ENCODE measurements at regions not wholly inside any gene's neighbourhood (a gene's known extent, or its start where the extent isn't known, plus 50 kb on each side); places are given as distances from the start of the nearest gene placed in this dataset.

DNA sequence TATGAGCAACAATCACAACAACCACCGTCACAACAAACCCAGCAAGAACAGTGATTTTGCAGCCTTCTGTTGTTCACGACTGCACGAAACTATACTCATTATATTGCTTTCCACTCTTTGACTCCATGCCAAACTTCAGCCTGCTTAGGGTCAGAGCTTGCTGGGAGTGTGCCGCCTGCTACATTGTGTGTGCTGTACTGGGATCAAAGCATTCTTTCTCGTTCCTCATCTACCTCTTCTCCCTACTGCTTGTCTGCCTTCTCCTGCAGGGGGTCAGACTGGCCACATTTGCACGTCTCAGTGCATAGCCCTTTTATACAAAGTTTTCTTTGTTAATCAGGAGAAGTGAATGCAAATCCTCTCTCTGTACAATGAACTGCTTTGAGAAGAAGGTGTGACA is 401.6 kb upstream of the CITED2 start:
- CTCF ChIA-PET = no interaction called here
- POLR2A ChIA-PET = no interaction called here
- Mint-ChIP-seq H3K27me3 (no peaks in the 10 kb centered on the region), H3K9me3 (no peaks in the 10 kb centered on the region), H3K27ac (no peak overlapping the region), H3K4me3 (no peak overlapping the region), H3K4me1 (no peaks in the 10 kb centered on the region), H3K36me3 (ENCODE audit: low read depth) (no peaks in the 10 kb centered on the region)
- TF ChIP-seq, protein P1, sequence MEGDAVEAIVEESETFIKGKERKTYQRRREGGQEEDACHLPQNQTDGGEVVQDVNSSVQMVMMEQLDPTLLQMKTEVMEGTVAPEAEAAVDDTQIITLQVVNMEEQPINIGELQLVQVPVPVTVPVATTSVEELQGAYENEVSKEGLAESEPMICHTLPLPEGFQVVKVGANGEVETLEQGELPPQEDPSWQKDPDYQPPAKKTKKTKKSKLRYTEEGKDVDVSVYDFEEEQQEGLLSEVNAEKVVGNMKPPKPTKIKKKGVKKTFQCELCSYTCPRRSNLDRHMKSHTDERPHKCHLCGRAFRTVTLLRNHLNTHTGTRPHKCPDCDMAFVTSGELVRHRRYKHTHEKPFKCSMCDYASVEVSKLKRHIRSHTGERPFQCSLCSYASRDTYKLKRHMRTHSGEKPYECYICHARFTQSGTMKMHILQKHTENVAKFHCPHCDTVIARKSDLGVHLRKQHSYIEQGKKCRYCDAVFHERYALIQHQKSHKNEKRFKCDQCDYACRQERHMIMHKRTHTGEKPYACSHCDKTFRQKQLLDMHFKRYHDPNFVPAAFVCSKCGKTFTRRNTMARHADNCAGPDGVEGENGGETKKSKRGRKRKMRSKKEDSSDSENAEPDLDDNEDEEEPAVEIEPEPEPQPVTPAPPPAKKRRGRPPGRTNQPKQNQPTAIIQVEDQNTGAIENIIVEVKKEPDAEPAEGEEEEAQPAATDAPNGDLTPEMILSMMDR (IDR thresholded peaks at IDR 0.05) = no peak
- intact Hi-C loops (cut with micrococcal nuclease) = no loop called here
- DNase-seq = no peak
- ATAC-seq (ENCODE audit: low read depth) = no peak

DNA sequence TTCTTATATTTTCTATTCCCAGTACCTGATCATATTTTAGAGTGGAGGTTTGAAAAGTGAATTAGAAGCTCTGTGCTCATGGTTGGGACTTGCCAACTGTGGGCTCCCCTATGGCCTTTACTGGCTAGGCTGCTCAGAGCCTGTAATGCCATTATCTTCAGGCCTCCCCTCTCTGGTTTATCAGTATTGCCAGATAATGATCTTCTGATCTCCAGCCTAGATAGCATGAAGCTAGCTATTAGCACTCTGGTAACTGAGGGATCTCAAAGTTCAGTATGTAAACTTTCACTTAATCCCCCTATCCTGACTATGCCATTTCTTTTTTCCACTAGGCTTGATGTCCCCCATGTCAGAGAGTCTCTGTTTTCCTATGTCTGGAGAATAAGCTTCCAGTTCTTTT is 393.7 kb upstream of the CITED2 start:
- intact Hi-C loops (cut with micrococcal nuclease) = no loop called here
- TF ChIP-seq, protein P1 (IDR thresholded peaks at IDR 0.05) = no peak
- CTCF ChIA-PET = no interaction called here
- H3K9me3 Mint-ChIP-seq = no peaks in the 10 kb centered on the region
- no peak for ATAC-seq (ENCODE audit: low read depth)
- H3K4me3 Mint-ChIP-seq = no peak overlapping the region
- H3K4me1 Mint-ChIP-seq = no peaks in the 10 kb centered on the region
- DNase-seq = no peak
- no peaks in the 10 kb centered on the region for H3K36me3 Mint-ChIP-seq (ENCODE audit: low read depth)
- H3K27ac Mint-ChIP-seq = no peak overlapping the region
- H3K27me3 Mint-ChIP-seq = no peaks in the 10 kb centered on the region
- POLR2A ChIA-PET = no interaction called here

GRCh38 chr6:139766796-139767195 is 392.3 kb upstream of the CITED2 start:
- intact Hi-C loops (cut with micrococcal nuclease) = no loop called here
- Mint-ChIP-seq H3K9me3 (no peaks in the 10 kb centered on the region), H3K27me3 (no peaks in the 10 kb centered on the region), H3K4me3 (no peak overlapping the region), H3K36me3 (ENCODE audit: low read depth) (no peaks in the 10 kb centered on the region), H3K27ac (no peak overlapping the region), H3K4me1 (no peaks in the 10 kb centered on the region)
- POLR2A ChIA-PET = no interaction called here
- ATAC-seq (ENCODE audit: low read depth) (no peak), DNase-seq (no peak)
- TF ChIP-seq, protein P1 (IDR thresholded peaks at IDR 0.05) = no peak
- CTCF ChIA-PET = no interaction called here

DNA sequence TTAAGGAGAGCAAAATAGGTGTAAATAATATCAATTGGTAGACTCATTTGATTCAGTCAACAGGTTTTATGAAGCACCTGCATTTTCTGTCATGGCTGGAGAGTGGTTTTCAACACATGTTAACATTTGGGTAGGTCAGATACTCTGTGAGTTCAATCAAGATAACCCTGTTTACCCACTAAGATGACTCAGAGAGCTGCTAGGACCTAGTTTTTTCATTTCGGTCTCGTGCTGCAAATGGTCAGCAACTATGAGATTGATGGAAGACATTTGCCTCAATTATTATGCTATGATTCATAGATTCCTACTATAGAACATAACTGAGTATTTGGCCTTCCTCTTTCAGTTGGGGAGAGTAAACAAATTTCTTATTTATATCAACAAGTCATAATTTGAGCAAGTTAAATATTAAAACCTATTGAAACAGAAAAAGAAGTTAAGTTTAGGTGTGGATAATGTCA is 391.4 kb upstream of the CITED2 start:
- CTCF ChIA-PET = no interaction called here
- no peaks in the 10 kb centered on the region for H3K9me3 Mint-ChIP-seq
- intact Hi-C loops (cut with micrococcal nuclease) = no loop called here
- H3K27ac Mint-ChIP-seq = no peak overlapping the region
- TF ChIP-seq, protein P1 (IDR thresholded peaks at IDR 0.05) = no peak
- no peaks in the 10 kb centered on the region for H3K36me3 Mint-ChIP-seq (ENCODE audit: low read depth)
- H3K27me3 Mint-ChIP-seq = no peaks in the 10 kb centered on the region
- H3K4me1 Mint-ChIP-seq = no peaks in the 10 kb centered on the region
- DNase-seq (no peak), ATAC-seq (ENCODE audit: low read depth) (no peak)
- H3K4me3 Mint-ChIP-seq = no peak overlapping the region
- POLR2A ChIA-PET = no interaction called here

DNA sequence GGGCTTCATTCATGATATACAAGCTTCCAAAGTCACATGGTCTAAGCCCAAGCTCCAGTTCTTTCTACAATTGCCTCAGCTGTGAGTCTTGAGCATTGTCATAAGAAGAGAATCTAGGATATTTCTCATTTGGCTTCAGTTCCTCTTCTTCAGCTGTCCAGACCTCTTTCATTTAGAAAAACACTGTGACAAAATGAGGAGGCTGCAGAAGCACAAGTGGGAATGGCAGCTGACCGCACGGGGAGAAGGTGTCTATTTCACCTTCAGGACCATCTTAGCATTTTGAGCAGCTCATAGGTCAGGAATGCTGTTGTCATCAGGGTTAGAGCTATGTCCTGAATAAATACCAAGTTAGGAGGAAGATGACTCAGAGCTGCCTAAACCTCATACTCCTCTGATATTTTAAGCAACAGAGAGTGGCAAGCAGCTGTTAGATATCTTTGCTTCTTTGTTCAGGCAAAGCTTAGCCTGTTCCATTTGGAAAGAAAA is 390.1 kb upstream of the CITED2 start:
- ChIA-PET CTCF (no interaction called here), POLR2A (no interaction called here)
- TF ChIP-seq, protein P1 (IDR thresholded peaks at IDR 0.05) = no peak
- no peak overlapping the region for H3K27ac Mint-ChIP-seq
- no peaks in the 10 kb centered on the region for H3K36me3 Mint-ChIP-seq (ENCODE audit: low read depth)
- H3K4me3 Mint-ChIP-seq = no peak overlapping the region
- intact Hi-C loops (cut with micrococcal nuclease) = no loop called here
- DNase-seq (no peak), ATAC-seq (ENCODE audit: low read depth) (no peak)
- H3K27me3 Mint-ChIP-seq = no peaks in the 10 kb centered on the region
- H3K4me1 Mint-ChIP-seq = no peaks in the 10 kb centered on the region
- no peaks in the 10 kb centered on the region for H3K9me3 Mint-ChIP-seq
